Neural cell (in vitro differentiated cells): ENCODE measurements at regions not wholly inside any gene's neighbourhood (a gene's known extent, or its start where the extent isn't known, plus 50 kb on each side); places are given as distances from the start of the nearest gene placed in this dataset.

ENCODE experiments used
- EP300 ChIP-seq: fragments of 450-650 bp; conservative IDR thresholded peaks from 2 replicates; pipeline ENCODE4 v1.6.1; 2014; ENCODE audit warnings: antibody characterized with exemption, mild to moderate bottlenecking, moderate library complexity; ENCODE audit not compliant: poor library complexity, severe bottlenecking
- EZH2 ChIP-seq: fragments of 200-600, 300-800 bp; shearing (Covaris generic), sonication (generic); IDR thresholded peaks from 2 replicates; pipeline ENCODE4 v1.6.1; 2014; ENCODE audit warnings: antibody characterized with exemption, low read length, borderline replicate concordance, mild to moderate bottlenecking; ENCODE audit not compliant: insufficient read depth, poor library complexity, severe bottlenecking
- MXI1 ChIP-seq: fragments of 450-650 bp; conservative IDR thresholded peaks from 2 replicates; pipeline ENCODE4 v1.6.1; 2014; ENCODE audit warnings: antibody characterized with exemption, mild to moderate bottlenecking; ENCODE audit not compliant: poor library complexity, severe bottlenecking
- TAF1 ChIP-seq: IDR thresholded peaks from 2 replicates; pipeline ENCODE4 v1.6.1; 2012; ENCODE audit warnings: low read depth
- TF ChIP-seq, protein P1 (sequence below): fragments of 450-650 bp; IDR thresholded peaks from 2 replicates; pipeline ENCODE4 v1.5.1; 2014; ENCODE audit warnings: antibody characterized with exemption, mild to moderate bottlenecking, moderate library complexity; ENCODE audit not compliant: poor library complexity, severe bottlenecking
- TF ChIP-seq, protein P2 (sequence below): IDR thresholded peaks from 2 replicates; pipeline ENCODE4 v1.6.1; 2012; ENCODE audit warnings: borderline replicate concordance

DNA sequence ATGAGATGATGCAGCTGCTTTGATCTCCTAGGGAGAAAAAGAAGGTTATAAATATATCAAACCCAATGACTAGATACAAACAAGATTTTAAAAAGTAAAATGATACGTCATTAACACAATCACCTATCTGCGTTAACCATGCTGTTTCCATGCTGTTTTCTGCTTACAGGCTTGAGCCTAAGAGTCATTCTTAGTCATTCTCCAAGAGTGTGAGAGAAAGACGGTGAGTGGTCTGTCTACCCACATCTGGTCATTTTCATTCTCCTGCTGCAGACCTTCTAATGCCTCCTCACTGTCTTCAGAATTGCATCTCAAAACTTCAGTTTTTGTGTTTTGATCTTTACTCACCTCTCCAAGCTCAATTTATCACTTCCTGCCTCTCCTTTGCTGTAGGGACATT lies 98.0 kb upstream of the ELMO1 start:
- TF ChIP-seq, protein P1, sequence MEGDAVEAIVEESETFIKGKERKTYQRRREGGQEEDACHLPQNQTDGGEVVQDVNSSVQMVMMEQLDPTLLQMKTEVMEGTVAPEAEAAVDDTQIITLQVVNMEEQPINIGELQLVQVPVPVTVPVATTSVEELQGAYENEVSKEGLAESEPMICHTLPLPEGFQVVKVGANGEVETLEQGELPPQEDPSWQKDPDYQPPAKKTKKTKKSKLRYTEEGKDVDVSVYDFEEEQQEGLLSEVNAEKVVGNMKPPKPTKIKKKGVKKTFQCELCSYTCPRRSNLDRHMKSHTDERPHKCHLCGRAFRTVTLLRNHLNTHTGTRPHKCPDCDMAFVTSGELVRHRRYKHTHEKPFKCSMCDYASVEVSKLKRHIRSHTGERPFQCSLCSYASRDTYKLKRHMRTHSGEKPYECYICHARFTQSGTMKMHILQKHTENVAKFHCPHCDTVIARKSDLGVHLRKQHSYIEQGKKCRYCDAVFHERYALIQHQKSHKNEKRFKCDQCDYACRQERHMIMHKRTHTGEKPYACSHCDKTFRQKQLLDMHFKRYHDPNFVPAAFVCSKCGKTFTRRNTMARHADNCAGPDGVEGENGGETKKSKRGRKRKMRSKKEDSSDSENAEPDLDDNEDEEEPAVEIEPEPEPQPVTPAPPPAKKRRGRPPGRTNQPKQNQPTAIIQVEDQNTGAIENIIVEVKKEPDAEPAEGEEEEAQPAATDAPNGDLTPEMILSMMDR = no peak
- TF ChIP-seq MXI1 = no peak
- no peak for TF ChIP-seq EZH2
- no peak for TF ChIP-seq TAF1
- TF ChIP-seq EP300 = no peak
- TF ChIP-seq, protein P2, sequence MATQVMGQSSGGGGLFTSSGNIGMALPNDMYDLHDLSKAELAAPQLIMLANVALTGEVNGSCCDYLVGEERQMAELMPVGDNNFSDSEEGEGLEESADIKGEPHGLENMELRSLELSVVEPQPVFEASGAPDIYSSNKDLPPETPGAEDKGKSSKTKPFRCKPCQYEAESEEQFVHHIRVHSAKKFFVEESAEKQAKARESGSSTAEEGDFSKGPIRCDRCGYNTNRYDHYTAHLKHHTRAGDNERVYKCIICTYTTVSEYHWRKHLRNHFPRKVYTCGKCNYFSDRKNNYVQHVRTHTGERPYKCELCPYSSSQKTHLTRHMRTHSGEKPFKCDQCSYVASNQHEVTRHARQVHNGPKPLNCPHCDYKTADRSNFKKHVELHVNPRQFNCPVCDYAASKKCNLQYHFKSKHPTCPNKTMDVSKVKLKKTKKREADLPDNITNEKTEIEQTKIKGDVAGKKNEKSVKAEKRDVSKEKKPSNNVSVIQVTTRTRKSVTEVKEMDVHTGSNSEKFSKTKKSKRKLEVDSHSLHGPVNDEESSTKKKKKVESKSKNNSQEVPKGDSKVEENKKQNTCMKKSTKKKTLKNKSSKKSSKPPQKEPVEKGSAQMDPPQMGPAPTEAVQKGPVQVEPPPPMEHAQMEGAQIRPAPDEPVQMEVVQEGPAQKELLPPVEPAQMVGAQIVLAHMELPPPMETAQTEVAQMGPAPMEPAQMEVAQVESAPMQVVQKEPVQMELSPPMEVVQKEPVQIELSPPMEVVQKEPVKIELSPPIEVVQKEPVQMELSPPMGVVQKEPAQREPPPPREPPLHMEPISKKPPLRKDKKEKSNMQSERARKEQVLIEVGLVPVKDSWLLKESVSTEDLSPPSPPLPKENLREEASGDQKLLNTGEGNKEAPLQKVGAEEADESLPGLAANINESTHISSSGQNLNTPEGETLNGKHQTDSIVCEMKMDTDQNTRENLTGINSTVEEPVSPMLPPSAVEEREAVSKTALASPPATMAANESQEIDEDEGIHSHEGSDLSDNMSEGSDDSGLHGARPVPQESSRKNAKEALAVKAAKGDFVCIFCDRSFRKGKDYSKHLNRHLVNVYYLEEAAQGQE = no peak
